ENCODE measurements at regions not wholly inside any gene's neighbourhood (a gene's known extent, or its start where the extent isn't known, plus 50 kb on each side); places are given as distances from the start of the nearest gene placed in this dataset.
"Not testable (repeated sequence)": the region's sequence is repeated elsewhere in the genome, so short reads cannot be mapped to it uniquely, and the experiment has no call there.

- peak; percentile 55 for DNase-seq (ENCODE audit: low spot score)
Measured at GRCh38 chr19:27738569-27739193, 1474.3 kb downstream of the UQCRFS1 start.

- no peak for DNase-seq (ENCODE audit: low spot score)
Measured at GRCh38 chr19:27736225-27736624, 1476.7 kb downstream of the UQCRFS1 start.

GRCh38 chr19:27735314-27735713 is 1477.6 kb downstream of the UQCRFS1 start:
- no peak for DNase-seq (ENCODE audit: low spot score)

GRCh38 chr19:27734496-27735220 is 1478.3 kb downstream of the UQCRFS1 start:
- no peak for DNase-seq (ENCODE audit: low spot score)

GRCh38 chr19:27733551-27734266 is 1479.2 kb downstream of the UQCRFS1 start:
- no peak for DNase-seq (ENCODE audit: low spot score)

- no peak for DNase-seq (ENCODE audit: low spot score)
Measured at GRCh38 chr19:27729332-27729731, 1483.6 kb downstream of the UQCRFS1 start.

- DNase-seq (ENCODE audit: low spot score): no peak
Measured at GRCh38 chr19:27722625-27723024, 1490.3 kb downstream of the UQCRFS1 start.

- no peak for DNase-seq (ENCODE audit: low spot score)
Measured at GRCh38 chr19:27720155-27720554, 1492.8 kb downstream of the UQCRFS1 start.

- DNase-seq (ENCODE audit: low spot score): no peak
Measured at GRCh38 chr19:27719034-27719433, 1493.9 kb downstream of the UQCRFS1 start.

GRCh38 chr19:27718234-27718633 is 1494.7 kb downstream of the UQCRFS1 start:
- no peak for DNase-seq (ENCODE audit: low spot score)

- DNase-seq (ENCODE audit: low spot score): no peak
Measured at GRCh38 chr19:27717825-27718224, 1495.1 kb downstream of the UQCRFS1 start.

- DNase-seq (ENCODE audit: low spot score): no peak
Measured at GRCh38 chr19:27716922-27717321, 1496.0 kb downstream of the UQCRFS1 start.

GRCh38 chr19:27714857-27715256 is 1498.1 kb downstream of the UQCRFS1 start:
- DNase-seq (ENCODE audit: low spot score): no peak

- no peak for DNase-seq (ENCODE audit: low spot score)
Measured at GRCh38 chr19:27709496-27709895, 1503.5 kb downstream of the UQCRFS1 start.

GRCh38 chr19:27708986-27709385 is 1504.0 kb downstream of the UQCRFS1 start:
- not testable (repeated sequence) for DNase-seq (ENCODE audit: low spot score)

GRCh38 chr19:27707026-27707425 is 1505.9 kb downstream of the UQCRFS1 start:
- DNase-seq (ENCODE audit: low spot score): not testable (repeated sequence)

GRCh38 chr19:27705896-27706295 is 1507.1 kb downstream of the UQCRFS1 start:
- DNase-seq (ENCODE audit: low spot score): no peak

GRCh38 chr19:27694361-27695055 is 1518.4 kb downstream of the UQCRFS1 start:
- no peak for DNase-seq (ENCODE audit: low spot score)

GRCh38 chr19:27691991-27692390 is 1521.0 kb downstream of the UQCRFS1 start:
- DNase-seq (ENCODE audit: low spot score): no peak

- DNase-seq (ENCODE audit: low spot score): no peak
Measured at GRCh38 chr19:27689734-27690241, 1523.2 kb downstream of the UQCRFS1 start.

GRCh38 chr19:27684293-27684692 is 1528.7 kb downstream of the UQCRFS1 start:
- DNase-seq (ENCODE audit: low spot score): no peak
